HG03025 (cell line): ENCODE measurements at regions not wholly inside any gene's neighbourhood (a gene's known extent, or its start where the extent isn't known, plus 50 kb on each side); places are given as distances from the start of the nearest gene placed in this dataset.

Experiments used
- ATAC-seq: cut with Tn5 transposase; IDR thresholded peaks from one replicate; pipeline ENCODE4 v1.9.1; 2021; ENCODE audit warnings: mild to moderate bottlenecking, moderate library complexity; ENCODE audit not compliant: unreplicated experiment, low FRiP score

DNA sequence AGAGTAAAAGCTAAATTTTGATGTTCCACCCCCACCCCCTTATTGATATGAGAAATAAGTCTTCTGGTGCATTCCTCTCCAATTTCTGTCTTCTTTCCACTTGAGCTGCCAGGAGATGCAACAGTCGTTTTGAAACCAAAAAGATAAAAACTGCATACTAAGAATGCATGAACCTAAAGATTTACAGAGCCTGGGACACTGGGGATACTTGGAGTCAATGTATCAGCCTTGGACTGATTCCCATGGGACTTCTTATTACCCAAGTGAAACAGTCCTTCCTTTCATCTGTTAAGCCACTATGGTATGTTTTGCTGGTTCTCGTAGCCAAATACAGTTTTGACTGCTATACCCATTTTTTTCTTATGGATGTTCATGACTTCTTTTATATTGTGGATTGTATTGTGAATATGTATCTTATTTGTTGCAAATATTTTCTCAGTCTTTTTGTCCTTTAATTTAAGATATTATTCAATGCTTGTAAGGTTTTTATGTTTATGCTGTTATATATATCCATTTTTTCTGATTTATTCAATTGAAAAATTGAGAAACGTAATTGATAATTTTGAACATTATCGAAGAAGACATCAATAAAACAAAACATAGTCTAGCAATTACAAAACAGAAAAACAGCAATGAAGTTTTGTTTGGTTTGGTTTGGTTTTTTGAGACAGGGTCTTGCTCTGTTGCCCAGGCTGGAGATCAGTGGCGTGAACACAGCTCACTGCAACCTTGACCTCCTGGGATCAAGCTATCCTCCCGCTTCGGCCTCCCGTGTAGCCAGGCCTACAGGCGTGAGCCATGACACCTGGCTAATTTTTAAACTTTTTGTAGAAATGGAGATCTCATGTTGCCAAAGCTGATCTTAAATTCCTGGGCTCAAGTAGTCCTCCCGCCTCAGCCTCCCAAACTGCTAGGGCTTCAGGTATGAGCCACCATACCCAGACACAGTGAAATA is 85.4 kb upstream of the ETV6 start:
- no peak for ATAC-seq

DNA sequence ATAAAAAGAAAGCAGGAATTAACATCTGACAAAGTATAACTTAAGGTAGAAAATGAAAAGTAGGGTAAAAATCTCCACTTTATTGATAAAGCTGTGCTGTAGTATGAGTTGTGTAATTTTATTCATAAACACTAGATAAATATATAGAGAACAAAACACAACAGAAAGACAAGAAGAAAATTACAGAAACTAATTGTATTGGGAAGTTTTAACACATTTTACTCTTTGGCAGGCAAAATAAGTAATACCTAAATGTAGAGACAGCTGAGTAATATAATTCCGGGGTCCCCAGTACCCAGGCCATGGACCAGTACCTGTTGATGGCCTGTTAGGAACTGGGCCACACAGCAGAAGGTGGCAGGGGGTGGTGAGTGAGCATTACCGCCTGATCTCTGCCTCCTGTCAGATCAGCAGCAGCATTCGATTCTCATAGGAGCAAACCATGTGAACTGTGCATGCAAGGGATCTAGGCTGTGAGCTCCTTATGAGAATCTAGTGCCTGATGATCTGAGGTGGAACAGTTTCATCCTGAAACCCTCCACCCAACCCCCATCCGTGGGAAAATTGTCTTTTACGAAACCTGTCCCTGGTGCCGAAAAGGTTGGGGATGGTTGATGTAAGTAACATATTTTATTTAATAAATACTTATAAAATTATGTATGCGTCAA is 84.4 kb upstream of the ETV6 start:
- no peak for ATAC-seq

DNA sequence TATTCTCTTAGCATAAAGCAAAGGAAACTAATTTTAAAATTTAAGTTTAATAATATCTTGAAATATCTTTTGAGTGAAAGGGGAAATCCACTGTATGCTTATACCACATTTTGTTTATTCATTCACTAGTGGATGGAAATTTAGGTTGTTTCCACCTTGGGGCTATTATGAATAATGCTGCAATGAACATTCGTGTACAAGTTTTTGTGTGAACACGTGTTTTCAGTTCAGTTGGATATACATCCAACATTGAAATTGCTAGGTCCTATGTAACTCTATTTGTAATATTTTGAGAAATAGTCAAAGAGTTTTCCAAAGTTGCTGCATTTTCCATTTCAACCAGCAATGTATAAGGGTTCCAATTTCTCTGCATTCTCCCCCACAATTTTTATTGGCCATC is 83.7 kb upstream of the ETV6 start:
- no peak for ATAC-seq

DNA sequence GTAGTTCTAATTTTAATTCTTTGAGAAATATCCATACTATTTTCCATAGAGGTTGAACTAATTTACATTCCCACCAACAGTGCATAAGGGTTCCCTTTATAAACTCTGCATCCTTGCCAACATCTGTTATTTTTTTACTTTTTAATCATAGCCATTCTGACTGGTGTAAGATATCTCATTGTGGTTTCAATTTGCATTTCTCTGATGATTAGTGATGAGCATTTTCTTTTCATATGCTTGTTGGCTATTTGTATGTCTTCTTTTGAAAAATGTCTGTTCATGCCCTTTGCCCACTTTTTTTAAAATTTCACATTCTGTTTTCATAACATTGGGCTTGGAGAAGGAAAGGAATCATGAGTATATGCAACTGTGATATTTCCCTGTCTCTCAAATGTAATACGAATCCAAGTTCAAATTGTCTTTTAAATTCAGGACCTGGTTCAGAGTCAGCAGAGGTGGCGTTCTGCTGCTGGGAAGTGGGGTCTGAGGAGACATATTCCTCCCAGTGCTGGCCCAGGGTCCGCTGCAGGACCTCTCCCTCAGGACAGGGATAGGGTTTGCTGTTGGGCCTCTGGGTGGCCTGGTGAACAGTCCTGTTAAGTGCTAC is 81.2 kb upstream of the ETV6 start:
- peak; percentile 9 for ATAC-seq

DNA sequence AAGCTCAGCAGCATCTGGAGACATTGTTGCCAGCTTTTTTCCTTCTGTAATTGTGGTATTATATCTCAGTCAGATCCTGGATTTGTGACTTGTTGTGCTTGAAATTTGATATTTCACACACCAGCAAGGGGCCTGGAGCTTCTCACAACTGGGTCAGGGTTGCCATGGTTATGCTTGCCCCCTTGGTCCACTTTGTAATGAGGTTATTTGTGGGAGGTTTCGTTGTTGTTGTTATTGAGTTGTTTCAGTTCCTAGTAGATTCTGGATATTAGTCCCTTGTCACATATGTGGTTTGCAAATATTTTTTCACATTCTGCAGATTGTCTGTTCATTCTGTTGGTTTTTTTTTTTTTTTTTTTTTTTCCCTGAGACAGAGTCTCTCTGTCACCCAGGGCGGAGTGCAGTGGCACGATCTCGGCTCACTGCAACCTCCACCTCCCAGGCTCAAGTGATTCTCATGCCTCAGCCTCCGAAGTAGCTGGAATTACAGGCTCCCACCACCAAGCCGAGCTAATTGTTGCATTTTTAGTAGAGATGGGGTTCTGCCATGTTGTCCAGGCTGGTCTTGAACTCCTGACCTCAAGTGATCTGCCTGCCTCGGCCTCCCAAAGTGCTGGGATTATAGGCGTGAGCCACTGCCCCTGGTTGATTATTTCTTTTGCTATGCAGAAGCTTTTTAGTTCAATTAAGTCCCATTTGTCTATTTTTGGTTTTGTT is 80.6 kb upstream of the ETV6 start:
- ATAC-seq, result peak; percentile 97

DNA sequence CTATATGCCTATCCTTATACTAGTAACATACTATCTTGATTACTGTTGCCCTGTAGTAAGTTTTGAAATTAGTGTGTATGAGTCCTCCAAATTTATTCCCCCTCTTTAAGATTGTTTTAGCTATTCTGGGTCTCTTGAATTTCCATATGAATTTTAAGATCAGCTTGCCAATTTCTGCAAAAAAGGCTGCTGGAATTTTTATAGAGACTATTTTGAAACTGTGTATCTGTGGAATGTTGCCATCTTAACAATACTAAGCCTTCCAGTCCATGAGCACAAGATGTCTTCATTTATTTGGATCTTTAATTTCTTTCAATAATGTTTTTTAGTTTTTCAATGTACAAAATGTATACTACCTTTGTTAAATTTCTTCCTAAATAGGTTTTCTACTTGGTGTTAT is 79.8 kb upstream of the ETV6 start:
- ATAC-seq, result no peak

DNA sequence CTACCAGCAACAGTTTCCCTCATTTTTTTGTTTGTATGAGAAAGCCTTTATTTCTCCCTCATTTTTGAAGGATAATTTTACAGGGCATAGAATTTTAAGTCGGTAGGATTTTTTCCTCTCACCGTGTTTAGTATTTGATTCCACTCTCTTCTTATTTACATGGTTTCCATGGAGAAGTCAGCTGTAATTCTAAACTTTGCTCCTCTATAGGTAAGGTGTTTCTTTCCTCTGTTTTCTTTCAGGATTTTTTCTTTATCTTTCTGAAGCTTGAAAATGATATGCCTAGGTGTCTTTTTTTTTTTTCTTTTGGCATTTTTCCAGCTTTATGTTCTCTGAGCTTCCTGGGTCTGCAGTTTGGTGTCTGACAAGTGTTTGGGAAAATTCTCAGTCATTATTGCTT is 75.6 kb upstream of the ETV6 start:
- ATAC-seq, result no peak

DNA sequence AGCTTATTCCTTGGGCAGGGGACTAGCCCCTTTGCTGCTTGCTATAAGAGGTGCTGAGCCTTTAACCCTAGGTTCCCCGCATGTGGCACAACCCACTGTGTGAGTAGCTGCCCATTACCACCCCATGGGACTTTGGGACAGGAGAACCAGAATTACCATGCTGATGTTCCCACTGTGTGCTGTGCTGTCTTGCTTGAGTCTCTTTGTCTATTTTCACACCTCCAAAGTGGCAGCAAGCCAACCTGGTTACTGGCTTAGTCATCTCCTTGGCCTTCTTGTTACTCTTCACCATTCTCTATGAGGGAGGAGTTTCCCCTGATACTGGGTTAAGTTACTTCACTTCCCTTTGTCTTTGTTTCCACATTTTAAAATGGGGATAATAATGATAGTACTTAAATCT is 73.4 kb upstream of the ETV6 start:
- no peak for ATAC-seq

DNA sequence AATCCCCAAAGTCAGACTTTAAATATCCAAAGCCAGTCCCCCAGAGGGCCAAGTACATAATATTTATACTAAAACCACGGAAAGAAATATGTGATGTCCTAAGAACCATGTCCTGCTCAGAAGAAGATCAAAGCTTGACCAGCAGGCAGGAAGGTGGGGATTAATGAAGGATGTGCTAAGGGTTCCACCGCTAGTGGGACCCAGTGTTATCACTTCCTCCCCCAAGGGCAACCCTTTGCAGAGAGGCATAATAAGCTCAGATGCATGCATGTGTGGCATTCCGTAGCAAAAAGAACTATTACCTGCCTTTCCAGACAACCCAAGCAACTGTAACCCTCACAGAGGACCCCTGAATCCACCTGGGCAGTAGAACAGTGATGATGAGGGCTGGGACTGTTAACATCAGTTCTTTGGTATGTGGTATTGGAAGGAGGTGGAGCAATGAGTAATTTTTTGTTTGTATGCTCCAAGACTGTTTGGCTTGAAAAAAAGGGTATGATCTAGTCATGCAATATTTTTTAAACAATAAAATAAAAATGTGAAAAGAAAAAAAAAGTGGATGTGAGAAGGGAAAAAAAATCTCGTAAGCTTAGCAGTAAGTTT is 71.7 kb upstream of the ETV6 start:
- no peak for ATAC-seq

DNA sequence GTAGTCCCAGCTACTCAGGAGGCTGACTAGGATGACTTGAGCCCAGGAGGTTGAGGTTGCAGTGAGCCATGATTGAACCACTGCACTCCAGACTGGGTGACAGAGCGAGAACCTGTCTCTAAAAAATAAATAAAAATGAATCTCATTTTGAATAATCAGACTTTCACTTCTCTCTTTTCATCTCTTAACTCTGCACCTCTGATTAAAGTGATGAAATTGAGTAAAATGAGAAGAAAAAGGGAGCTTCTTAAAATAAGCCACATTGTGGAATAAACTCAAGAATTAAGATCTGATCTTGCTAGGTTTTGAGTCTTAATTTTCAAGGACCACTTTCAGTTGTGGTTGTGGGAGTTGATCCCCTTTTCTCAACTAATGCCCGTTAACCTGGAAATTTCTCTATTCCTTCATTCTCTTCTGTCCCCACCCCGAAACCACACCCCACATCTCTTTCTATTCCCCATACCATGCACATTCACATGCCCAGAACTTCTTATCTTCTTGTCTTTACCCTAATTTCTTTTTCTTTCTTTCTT is 70.9 kb upstream of the ETV6 start:
- peak; percentile 44 for ATAC-seq

DNA sequence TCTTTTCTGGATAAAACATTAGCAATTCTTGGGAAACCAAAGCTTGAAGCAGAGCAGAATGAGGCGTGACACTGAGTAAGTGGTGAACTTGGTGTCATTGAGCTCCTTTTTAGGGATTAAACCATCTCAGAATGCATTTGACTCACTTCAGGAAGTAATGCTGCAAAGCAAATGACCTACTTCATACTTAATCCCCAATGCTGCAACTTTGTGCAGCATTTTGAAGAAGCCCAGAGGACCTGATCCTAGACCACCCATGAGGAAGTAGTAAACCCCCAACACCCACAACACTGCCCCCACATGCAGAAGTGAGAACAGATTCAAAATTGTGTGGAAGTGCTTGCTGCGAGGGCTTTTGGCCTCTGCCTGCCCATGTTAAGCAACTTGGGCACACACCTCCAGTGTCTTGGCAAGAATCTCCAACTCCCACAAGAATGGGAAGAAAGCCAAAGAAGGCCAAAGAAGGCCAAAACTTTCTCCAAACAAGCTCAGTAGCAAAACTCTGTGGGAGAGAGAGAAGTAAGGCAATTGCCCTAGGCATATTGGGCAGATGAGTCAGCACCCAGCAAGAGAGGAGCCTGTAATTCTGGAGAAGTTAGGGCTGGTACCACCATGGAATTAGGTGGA is 69.2 kb upstream of the ETV6 start:
- no peak for ATAC-seq

DNA sequence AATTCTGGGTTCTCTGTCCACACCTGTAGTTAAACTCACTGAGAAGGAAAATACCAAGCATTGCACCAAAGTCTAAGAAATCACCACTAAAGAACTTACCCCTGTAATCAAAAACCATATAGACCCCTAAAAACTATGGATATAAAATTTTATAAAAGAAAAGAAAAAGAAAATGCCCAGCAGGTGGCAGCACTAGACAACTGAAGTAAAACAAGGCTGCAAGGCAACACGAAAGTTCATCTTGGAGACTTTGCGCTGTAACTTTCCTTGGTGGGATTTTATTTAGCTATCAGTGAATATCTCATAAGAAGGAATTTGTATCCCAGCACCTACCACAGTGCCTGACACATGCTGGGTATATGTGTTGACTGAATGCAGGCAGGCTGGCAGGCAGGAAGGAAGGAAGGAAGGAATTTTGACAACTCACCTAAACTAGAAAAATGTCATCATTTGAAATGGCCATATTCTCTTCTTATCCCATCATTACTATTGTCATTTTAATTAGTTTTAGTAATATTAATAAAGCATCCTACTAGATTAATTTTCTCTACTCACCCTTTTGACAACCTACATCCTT is 68.2 kb upstream of the ETV6 start:
- no peak for ATAC-seq

DNA sequence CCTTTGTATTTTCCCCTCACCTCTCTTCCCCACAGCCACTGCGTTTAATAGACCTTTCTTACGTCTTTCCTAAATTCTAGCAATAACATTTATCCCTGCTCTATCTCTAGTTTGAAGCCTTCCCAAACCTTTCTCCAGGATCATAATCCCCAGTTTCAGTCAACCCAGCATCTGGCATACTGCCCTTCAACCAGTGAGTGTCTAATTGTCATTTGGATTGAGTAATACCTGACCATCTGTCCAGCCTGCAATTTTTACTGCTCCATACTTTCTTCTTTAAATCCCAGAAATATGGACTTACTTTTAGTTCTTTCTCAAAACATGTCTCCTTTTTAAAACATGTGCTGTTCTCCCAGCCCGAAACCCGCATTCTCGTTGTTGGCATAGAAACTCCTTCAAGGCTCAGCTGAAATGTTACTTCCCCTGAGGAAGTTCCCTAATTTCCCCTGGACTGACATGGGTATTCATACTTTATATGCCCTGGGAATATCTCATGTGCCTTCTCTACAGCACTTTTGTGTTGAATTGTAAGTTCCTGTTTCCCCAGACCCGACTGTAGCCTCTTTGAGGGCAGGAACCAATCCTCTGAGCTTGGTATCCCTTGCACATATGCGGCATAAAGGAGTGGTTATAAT is 65.1 kb upstream of the ETV6 start:
- ATAC-seq, result no peak

DNA sequence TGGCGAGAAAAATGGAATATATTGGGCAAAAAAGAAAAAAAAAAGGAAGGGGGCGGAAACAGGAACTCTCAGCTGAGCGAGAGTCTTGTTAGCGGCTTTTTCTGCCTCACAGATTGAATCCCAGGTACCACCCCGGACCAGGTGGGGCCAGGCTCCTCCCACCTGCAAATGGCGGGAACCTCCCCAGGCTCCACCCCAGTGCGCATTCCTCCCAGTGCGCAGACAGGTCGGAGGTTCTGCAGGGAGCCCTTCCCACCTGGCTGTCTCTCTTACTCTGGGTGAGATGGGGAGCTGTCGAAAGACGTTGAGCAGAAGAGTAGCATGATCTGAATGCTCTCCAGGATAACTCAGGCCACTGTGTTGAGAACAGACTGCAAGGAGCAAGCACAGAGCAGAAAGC is 57.0 kb upstream of the ETV6 start:
- no peak for ATAC-seq

DNA sequence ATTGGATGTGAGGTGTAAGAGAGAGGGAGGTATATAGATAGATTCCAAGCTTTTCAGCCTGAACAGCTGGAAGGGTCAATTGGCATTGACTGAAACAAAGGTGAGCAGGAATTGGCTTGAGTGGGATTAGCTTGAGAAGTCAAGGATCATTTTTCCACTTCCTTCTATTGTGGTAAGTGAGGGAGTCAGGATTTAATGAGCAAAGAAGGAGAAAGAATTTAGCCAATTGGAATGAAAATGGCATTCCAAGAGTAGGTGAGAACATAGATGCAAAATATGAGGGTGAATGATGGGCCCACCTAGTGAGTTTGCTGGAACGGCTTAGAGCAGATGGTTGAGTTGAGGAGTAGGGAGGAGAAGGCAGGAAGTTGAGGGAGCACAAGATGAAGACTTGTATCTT is 56.5 kb upstream of the ETV6 start:
- no peak for ATAC-seq

DNA sequence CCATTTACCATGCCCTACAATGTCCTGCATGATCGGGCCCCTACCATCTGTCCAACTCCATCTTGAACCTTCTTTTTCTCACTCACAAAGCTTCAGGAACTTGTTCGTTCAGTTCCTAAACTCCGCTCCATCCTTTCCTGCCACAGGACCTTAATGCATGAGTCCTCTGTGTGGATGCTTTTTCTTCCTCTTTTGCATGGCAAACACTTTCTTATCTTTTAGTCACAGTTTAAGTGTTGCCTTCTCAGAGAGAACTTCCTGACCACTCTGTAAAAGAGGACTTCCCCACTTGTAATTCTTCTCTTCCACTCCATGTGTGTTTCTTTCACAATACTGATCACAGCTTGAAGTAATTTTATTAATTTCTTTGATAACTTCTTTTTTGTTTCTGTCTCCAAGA is 54.4 kb upstream of the ETV6 start:
- ATAC-seq, result no peak

DNA sequence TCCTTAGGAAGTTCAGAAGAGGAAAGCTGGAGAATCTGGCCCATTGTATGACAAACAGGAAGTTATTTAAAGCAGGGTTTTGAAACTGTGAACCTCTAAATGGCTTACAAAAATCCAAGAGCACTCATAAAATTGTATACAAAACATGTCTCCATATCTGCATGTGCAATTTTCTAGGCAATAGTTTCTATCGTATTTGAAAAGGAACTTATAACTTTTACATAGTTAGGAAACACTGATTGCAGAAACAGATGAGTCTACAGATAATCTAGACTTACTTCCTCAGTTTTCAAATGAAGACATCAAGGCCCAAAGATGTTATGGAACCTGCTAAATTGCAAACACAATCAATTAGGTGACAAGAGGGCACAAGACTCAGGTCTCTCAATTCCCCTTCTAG is 53.3 kb upstream of the ETV6 start:
- no peak for ATAC-seq

DNA sequence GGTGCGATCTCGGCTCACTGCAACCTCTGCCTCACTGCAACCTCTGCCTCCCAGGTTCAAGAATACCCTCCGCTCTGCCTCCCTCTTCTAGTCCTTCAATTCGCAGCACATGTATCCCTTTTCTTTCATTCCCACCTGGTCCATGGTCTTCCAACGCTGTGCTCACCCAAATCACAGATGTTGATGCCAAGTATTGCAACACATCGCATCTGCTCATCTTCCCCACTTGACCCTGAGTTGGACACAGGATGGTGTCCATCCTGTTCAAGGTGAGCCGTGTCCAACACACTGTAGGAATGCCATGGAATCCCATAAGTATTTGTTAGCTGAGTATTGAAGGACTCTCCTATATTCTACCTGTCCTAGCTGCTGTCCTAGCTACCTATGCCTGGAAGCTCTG is 50.6 kb upstream of the ETV6 start:
- ATAC-seq, result no peak
